ENCODE measurements at regions not wholly inside any gene's neighbourhood (a gene's known extent, or its start where the extent isn't known, plus 50 kb on each side); places are given as distances from the start of the nearest gene placed in this dataset.

- Histone ChIP-seq H2AFZ (ENCODE audit: low read depth, low read length) (no peak overlapping the region), H3K36me3 (ENCODE audit: control insufficient read depth in 2 of 2, extremely low read depth in 1 of 2, insufficient read depth in 2 of 2, low read length in 2 of 2) (no peaks in the 10 kb centered on the region), H3K79me2 (ENCODE audit: control insufficient read depth, insufficient read depth, low read length) (no peaks in the 10 kb centered on the region), H3K4me2 (ENCODE audit: insufficient read depth, low read length) (no peak overlapping the region), H3K4me3 (replicated peaks in 1 of 3; ENCODE audit: insufficient read depth in 1 of 3, low read depth in 1 of 3, low read length in 3 of 3) (no peak overlapping the region), H3K9ac (replicated peaks; ENCODE audit: extremely low read depth, insufficient read depth, low read length) (no peak overlapping the region), H3K27me3 (ENCODE audit: control insufficient read depth in 2 of 2, insufficient read depth in 2 of 2, low read length in 2 of 2) (no peaks in the 10 kb centered on the region), H3K27ac (ENCODE audit: insufficient read depth, low read depth, low read length) (no peak overlapping the region), H3K4me1 (ENCODE audit: control insufficient read depth, extremely low read depth, insufficient read depth, low read length) (no peaks in the 10 kb centered on the region), H4K20me1 (replicated peaks; ENCODE audit: control insufficient read depth, extremely low read depth, insufficient read depth, low read length) (no peaks in the 10 kb centered on the region), H3K9me1 (replicated peaks; ENCODE audit: control insufficient read depth, extremely low read depth, insufficient read depth, low read length) (no peaks in the 10 kb centered on the region), H3K9me3 (replicated peaks; ENCODE audit: control insufficient read depth, insufficient read depth, low read length) (no peaks in the 10 kb centered on the region)
- DNase-seq (ENCODE audit: low read depth, low spot score) (no peak), FAIRE-seq (no peak)
- CTCF ChIA-PET: interaction anchor here (2.3 kb wide), 1 partner anchor 15 kb away, joined by 9 read pairs; no protein-coding TSS in a partner anchor
- no TSS peak for BruUV-seq (replicated peaks)
- dilution Hi-C loops (cut with MboI; ENCODE audit: extremely low pct_ligation_motif_present, low sequenced_read_pairs) (no loop called here), intact Hi-C loops (cut with micrococcal nuclease) (no loop called here)
- TF ChIP-seq EZH2 (IDR thresholded peaks at IDR 0.05; ENCODE audit: borderline replicate concordance, low read depth, low read length, severe bottlenecking): no peak
- TF ChIP-seq MYC (IDR thresholded peaks at IDR 0.05; ENCODE audit: low read depth, low read length): no peak
- no peak for TF ChIP-seq MAX (IDR thresholded peaks at IDR 0.05; ENCODE audit: insufficient read depth, insufficient read length)
- no peak for TF ChIP-seq FOS (IDR thresholded peaks at IDR 0.05; ENCODE audit: borderline replicate concordance, insufficient read depth, low read length)
- no peak for TF ChIP-seq JUN (IDR thresholded peaks at IDR 0.05; ENCODE audit: borderline replicate concordance, insufficient read depth, insufficient read length, low read depth)
- TF ChIP-seq GATA2 (IDR thresholded peaks at IDR 0.05; ENCODE audit: insufficient read depth, insufficient read length, low read depth, low read length): no peak
- no peak for TF ChIP-seq POLR2A (IDR thresholded peaks at IDR 0.05; ENCODE audit: low read depth, low read length)
- TF ChIP-seq CTCF (IDR thresholded peaks at IDR 0.05; ENCODE audit: extremely low read depth in 1 of 2, insufficient read depth in 1 of 2, low read depth in 1 of 2, low read length in 2 of 2): no peak
- TF ChIP-seq POLR2AphosphoS5 (IDR thresholded peaks at IDR 0.05; ENCODE audit: insufficient read depth, low read depth, low read length): no peak
- POLR2A ChIA-PET: no interaction called here
Observed at GRCh38 chr5:10839118-10839517, 78.1 kb upstream of the DAP start.

Measured in endothelial cell of umbilical vein (primary cell).